Left lung (tissue), 4 donors: ENCODE measurements at regions not wholly inside any gene's neighbourhood (a gene's known extent, or its start where the extent isn't known, plus 50 kb on each side); places are given as distances from the start of the nearest gene placed in this dataset.
A peak's percentile ranks its signal among the peaks of the same experiment; 100 is the strongest.

Experiments used
- ATAC-seq: fragments of 200-7000 bp; cut with Tn5 transposase; one replicate; pipeline ENCODE4 v1.9.1; 2020; ENCODE audit warnings: moderate library complexity
- DNase-seq, 4 donors: peaks; one replicate each; pipeline ENCODE4 v3.0.0-alpha.2; 2013 to 2020
- H3K27ac ChIP-seq, 2 donors: fragments of 200-600 bp; sonication (generic) in 1 of 2; one replicate each; pipeline versions ENCODE4 v1.5.0 to v1.8.0; 2020 to 2021
- H3K27me3 ChIP-seq, 2 donors: fragments of 200-600 bp; sonication (generic) in 1 of 2; one replicate each; pipeline versions ENCODE4 v1.5.0 to v1.8.0; 2020 to 2021
- H3K36me3 ChIP-seq, 2 donors: fragments of 200-600 bp; sonication (generic) in 1 of 2; one replicate each; pipeline versions ENCODE4 v1.5.0 to v1.8.0; 2020 to 2021
- H3K4me1 ChIP-seq, 2 donors: fragments of 200-600 bp; one replicate each; pipeline ENCODE4 v1.8.0; 2021
- H3K4me3 ChIP-seq, 2 donors: fragments of 200-600 bp; sonication (generic) in 1 of 2; one replicate each; pipeline versions ENCODE4 v1.5.0 to v1.8.0; 2020 to 2021; ENCODE audit warnings: mild to moderate bottlenecking in 1 of 2
- H3K9me3 ChIP-seq, 2 donors: fragments of 200-600 bp; sonication (generic) in 1 of 2; one replicate each; pipeline versions ENCODE4 v1.5.0 to v1.8.0; 2020 to 2021
- CTCF ChIP-seq, 2 donors: fragments of 200-600 bp; sonication (generic) in 1 of 2; IDR thresholded peaks; one replicate each; pipeline versions ENCODE4 v1.5.0 to v1.8.0; 2021; ENCODE audit warnings: antibody characterized with exemption in 2 of 2
- intact Hi-C, 2 donors: fragments of 100-400 bp; cut with DNase I; formaldehyde crosslinking; loops; one replicate each; pipeline versions ENCODE4 v1.11.2 to v1.14.2; 2022
- donor health status: DM: no; HTN: yes; CAD: no.
- donor health status: DM: no; HTN: no; CAD: no.

GRCh38 chr3:152104847-152105415, 163.8 kb upstream of the MBNL1 start:
- no peak for DNase-seq
- Histone ChIP-seq H3K27ac (no peak overlapping the region), H3K4me3 (no peak overlapping the region), H3K4me1 (peaks cover 0 to 5% of the 10 kb centered on the region in 2 donors), H3K9me3 (no peaks in the 10 kb centered on the region), H3K27me3 (no peaks in the 10 kb centered on the region), H3K36me3 (no peaks in the 10 kb centered on the region)
- ATAC-seq = peak; percentile 35
- intact Hi-C loops = no loop called here
- TF ChIP-seq CTCF (IDR thresholded peaks at IDR 0.05) = no peak

- intact Hi-C loops = no loop called here
- Histone ChIP-seq H3K4me1 (peaks cover 0 to 5% of the 10 kb centered on the region in 2 donors), H3K27ac (no peak overlapping the region), H3K9me3 (no peaks in the 10 kb centered on the region), H3K4me3 (no peak overlapping the region), H3K27me3 (no peaks in the 10 kb centered on the region), H3K36me3 (no peaks in the 10 kb centered on the region)
- DNase-seq = no peak
- no peak for ATAC-seq
- TF ChIP-seq CTCF (IDR thresholded peaks at IDR 0.05) = no peak
These were observed 163.3 kb upstream of the MBNL1 start for GRCh38 chr3:152105446-152105845.

- Histone ChIP-seq H3K4me1 (peaks cover 0 to 4% of the 10 kb centered on the region in 2 donors), H3K4me3 (no peak overlapping the region), H3K36me3 (no peaks in the 10 kb centered on the region), H3K27me3 (no peaks in the 10 kb centered on the region), H3K27ac (no peak overlapping the region), H3K9me3 (no peaks in the 10 kb centered on the region)
- no peak for ATAC-seq
- no peak for TF ChIP-seq CTCF (IDR thresholded peaks at IDR 0.05)
- DNase-seq = no peak
- intact Hi-C loops = no loop called here
These were observed 159.7 kb upstream of the MBNL1 start for GRCh38 chr3:152109038-152109437.

GRCh38 chr3:152113413-152113812, 155.3 kb upstream of the MBNL1 start:
- no peak overlapping the region for H3K4me3 ChIP-seq
- DNase-seq (no peak), ATAC-seq (no peak)
- intact Hi-C loops = no loop called here
- H3K27me3 ChIP-seq = no peaks in the 10 kb centered on the region
- no peaks in the 10 kb centered on the region for H3K4me1 ChIP-seq
- TF ChIP-seq CTCF (IDR thresholded peaks at IDR 0.05) = no peak
- H3K27ac ChIP-seq = no peak overlapping the region
- H3K36me3 ChIP-seq = no peaks in the 10 kb centered on the region
- no peaks in the 10 kb centered on the region for H3K9me3 ChIP-seq

- TF ChIP-seq CTCF (IDR thresholded peaks at IDR 0.05) = no peak
- Histone ChIP-seq H3K4me1 (no peaks in the 10 kb centered on the region), H3K27ac (no peak overlapping the region), H3K27me3 (no peaks in the 10 kb centered on the region), H3K36me3 (no peaks in the 10 kb centered on the region), H3K4me3 (no peak overlapping the region), H3K9me3 (no peaks in the 10 kb centered on the region)
- DNase-seq (no peak), ATAC-seq (no peak)
- intact Hi-C loops = no loop called here
These were observed 154.6 kb upstream of the MBNL1 start for GRCh38 chr3:152113992-152114651.
